Caco-2 (cell line): ENCODE measurements at regions not wholly inside any gene's neighbourhood (a gene's known extent, or its start where the extent isn't known, plus 50 kb on each side); places are given as distances from the start of the nearest gene placed in this dataset.

ENCODE experiments used
- BruUV-seq: library from RNA; stranded (reverse); fragments of 400-500 nt; replicated peaks from 2 replicates; lab custom pipeline; 2021; lab: Mats Ljungman, UMichigan
- CTCF ChIA-PET: fragments of 300-600 bp; sonication (Branson Sonifier 250); formaldehyde crosslinking; loops from one replicate; lab custom pipeline; 2022; ENCODE audit warnings: antibody characterized with exemption; lab: Charles Lee
- POLR2A ChIA-PET: fragments of 300-600 bp; sonication (Branson Sonifier 250); formaldehyde crosslinking; loops from one replicate; lab custom pipeline; 2022; ENCODE audit warnings: antibody characterized with exemption; lab: Charles Lee
- DNase-seq, 2 experiments: peaks; one replicate each; pipeline versions ENCODE4 v3.0.0 to v3.0.0-alpha.2; 2020 to 2022
- H3K27me3 ChIP-seq: replicated peaks from 2 replicates; pipeline ENCODE4 v1.6.0; 2011; ENCODE audit warnings: low read length; ENCODE audit not compliant: control insufficient read depth, insufficient read depth
- H3K36me3 ChIP-seq: 2 replicates; pipeline ENCODE4 v1.5.1; 2011; ENCODE audit warnings: low read length; ENCODE audit not compliant: control insufficient read depth, insufficient read depth
- H3K4me1 ChIP-seq: fragments of 250-450 bp; sonication (Bioruptor Pico); 2 replicates; pipeline ENCODE4 v1.5.1; 2020; ENCODE audit warnings: mild to moderate bottlenecking
- H3K4me3 ChIP-seq: 2 replicates; pipeline ENCODE4 v1.5.1; 2011; ENCODE audit warnings: low read depth, mild to moderate bottlenecking, control low read depth, low read length
- H3K9me3 ChIP-seq: fragments of 250-450 bp; sonication (Bioruptor Pico); 2 replicates; pipeline ENCODE4 v1.5.1; 2020; ENCODE audit warnings: mild to moderate bottlenecking, moderate library complexity
- H3K27ac Mint-ChIP-seq: one replicate; pipeline ENCODE4 v1.8.0; 2022; ENCODE audit warnings: mixed read lengths; ENCODE audit not compliant: unreplicated experiment
- H3K27me3 Mint-ChIP-seq: one replicate; pipeline ENCODE4 v1.8.0; 2022; ENCODE audit warnings: mixed read lengths; ENCODE audit not compliant: insufficient read depth, unreplicated experiment
- H3K36me3 Mint-ChIP-seq: one replicate; pipeline ENCODE4 v1.8.0; 2022; ENCODE audit warnings: mild to moderate bottlenecking, mixed read lengths; ENCODE audit not compliant: insufficient read depth, unreplicated experiment
- H3K4me1 Mint-ChIP-seq: one replicate; pipeline ENCODE4 v1.8.0; 2022; ENCODE audit warnings: low read depth, mixed read lengths; ENCODE audit not compliant: unreplicated experiment
- H3K4me3 Mint-ChIP-seq: one replicate; pipeline ENCODE4 v1.8.0; 2022; ENCODE audit warnings: mild to moderate bottlenecking, moderate library complexity, mixed read lengths; ENCODE audit not compliant: unreplicated experiment
- H3K9me3 Mint-ChIP-seq: one replicate; pipeline ENCODE4 v1.8.0; 2022; ENCODE audit warnings: mixed read lengths; ENCODE audit not compliant: unreplicated experiment
- CTCF ChIP-seq, 2 experiments: fragments of 200-600 bp in 1 of 2; IDR thresholded peaks; 1 replicate in 1 of 2; 2 replicates in 1 of 2; pipeline versions ENCODE4 v1.5.1 to v1.8.0; 2011 to 2022; ENCODE audit warnings: antibody characterized with exemption in 1 of 2, control low read depth in 1 of 2, inconsistent platforms in 1 of 2, low read depth in 1 of 2, low read length in 1 of 2, mild to moderate bottlenecking in 1 of 2, moderate library complexity in 1 of 2; ENCODE audit not compliant: insufficient read depth in 1 of 2, severe bottlenecking in 1 of 2, unreplicated experiment in 1 of 2
- intact Hi-C: fragments of 100-400 bp; cut with micrococcal nuclease; formaldehyde crosslinking; loops from one replicate; pipeline ENCODE4 v1.10.0; 2022; ENCODE audit not compliant: unreplicated experiment

GRCh38 chr3:23657647-23658046 is 148.1 kb upstream of the UBE2E1 start:
- H3K4me3 ChIP-seq: no peak overlapping the region
- H3K27me3 ChIP-seq: no peaks in the 10 kb centered on the region; the same call in 1 of the 2 replicates
- 0 out of 2 replicates have a peak, but pooled peaks cover 6% of the 10 kb centered on the region for H3K9me3 ChIP-seq
- H3K36me3 Mint-ChIP-seq: no peaks in the 10 kb centered on the region
- H3K27me3 Mint-ChIP-seq: peaks cover 2% of the 10 kb centered on the region
- H3K4me1 ChIP-seq: no peaks in the 10 kb centered on the region
- BruUV-seq: no TSS peak
- ChIA-PET CTCF (no interaction called here), POLR2A (no interaction called here)
- no peak overlapping the region for H3K27ac Mint-ChIP-seq
- no peak overlapping the region for H3K4me3 Mint-ChIP-seq
- intact Hi-C loops: no loop called here
- no peaks in the 10 kb centered on the region for H3K4me1 Mint-ChIP-seq
- H3K9me3 Mint-ChIP-seq: peaks cover 7% of the 10 kb centered on the region
- TF ChIP-seq CTCF (IDR thresholded peaks at IDR 0.05; ENCODE audit: insufficient read depth in 1 of 2, low read depth in 1 of 2, low read length in 1 of 2, severe bottlenecking in 1 of 2, unreplicated experiment in 1 of 2): no peak
- no peaks in the 10 kb centered on the region for H3K36me3 ChIP-seq
- no peak for DNase-seq

- no peak for DNase-seq
- Histone ChIP-seq H3K9me3 (0 out of 2 replicates have a peak, but pooled peaks cover 6% of the 10 kb centered on the region), H3K4me1 (no peaks in the 10 kb centered on the region), H3K4me3 (no peak overlapping the region), H3K27me3 (no peaks in the 10 kb centered on the region; the same call in 1 of the 2 replicates), H3K36me3 (no peaks in the 10 kb centered on the region)
- H3K4me1 Mint-ChIP-seq: no peaks in the 10 kb centered on the region
- POLR2A ChIA-PET: no interaction called here
- H3K27me3 Mint-ChIP-seq: peaks cover 2% of the 10 kb centered on the region
- BruUV-seq: no TSS peak
- CTCF ChIA-PET: interaction anchor here (0.6 kb wide), 1 partner anchor 321 kb away, joined by 4 read pairs; no protein-coding TSS in a partner anchor
- H3K4me3 Mint-ChIP-seq: no peak overlapping the region
- no peak for TF ChIP-seq CTCF (IDR thresholded peaks at IDR 0.05; ENCODE audit: insufficient read depth in 1 of 2, low read depth in 1 of 2, low read length in 1 of 2, severe bottlenecking in 1 of 2, unreplicated experiment in 1 of 2)
- H3K9me3 Mint-ChIP-seq: peaks cover 5% of the 10 kb centered on the region
- H3K27ac Mint-ChIP-seq: no peak overlapping the region
- intact Hi-C loops: no loop called here
- no peaks in the 10 kb centered on the region for H3K36me3 Mint-ChIP-seq
Measured at GRCh38 chr3:23659274-23659673, 146.5 kb upstream of the UBE2E1 start.

- no peak for TF ChIP-seq CTCF (IDR thresholded peaks at IDR 0.05; ENCODE audit: insufficient read depth in 1 of 2, low read depth in 1 of 2, low read length in 1 of 2, severe bottlenecking in 1 of 2, unreplicated experiment in 1 of 2)
- H3K9me3 ChIP-seq: 0 out of 2 replicates have a peak, but pooled peaks cover 6% of the 10 kb centered on the region
- ChIA-PET CTCF (no interaction called here), POLR2A (no interaction called here)
- Mint-ChIP-seq H3K27me3 (peaks cover 2% of the 10 kb centered on the region), H3K9me3 (no peaks in the 10 kb centered on the region), H3K36me3 (no peaks in the 10 kb centered on the region), H3K27ac (no peak overlapping the region), H3K4me3 (no peak overlapping the region), H3K4me1 (no peaks in the 10 kb centered on the region)
- H3K27me3 ChIP-seq: no peaks in the 10 kb centered on the region; the same call in 1 of the 2 replicates
- H3K4me3 ChIP-seq: no peak overlapping the region
- H3K4me1 ChIP-seq: no peaks in the 10 kb centered on the region
- no peaks in the 10 kb centered on the region for H3K36me3 ChIP-seq
- BruUV-seq: no TSS peak
- intact Hi-C loops: no loop called here
- no peak for DNase-seq
Measured at GRCh38 chr3:23659840-23660430, 145.8 kb upstream of the UBE2E1 start.
